ENCODE measurements at regions not wholly inside any gene's neighbourhood (a gene's known extent, or its start where the extent isn't known, plus 50 kb on each side); places are given as distances from the start of the nearest gene placed in this dataset.

- CTCF ChIA-PET, result no interaction called here
- POLR2A ChIA-PET, result no interaction called here
Measured at GRCh38 chr1:234870020-234870981, 258.3 kb downstream of the TOMM20 start.

- CTCF ChIA-PET, result no interaction called here
- POLR2A ChIA-PET, result no interaction called here
Measured at GRCh38 chr1:234869182-234870019, 259.2 kb downstream of the TOMM20 start.

GRCh38 chr1:234868296-234869147 is 258.5 kb upstream of the IRF2BP2 start:
- ChIA-PET CTCF (interaction anchor here (0.7 kb wide), 3 partner anchors 8 to 268 kb away, joined by 3 to 4 read pairs (median 3); no protein-coding TSS in a partner anchor), POLR2A (interaction anchor here (0.7 kb wide), 1 partner anchor 449 kb away, joined by 9 read pairs; no protein-coding TSS in a partner anchor)

GRCh38 chr1:234866007-234866866 is 256.3 kb upstream of the IRF2BP2 start:
- POLR2A ChIA-PET, result no interaction called here
- CTCF ChIA-PET, result interaction anchor here (0.7 kb wide), 1 partner anchor 15 kb away, joined by 3 read pairs; no protein-coding TSS in a partner anchor

- CTCF ChIA-PET, result no interaction called here
- POLR2A ChIA-PET, result no interaction called here
Measured at GRCh38 chr1:234865171-234866006, 255.4 kb upstream of the IRF2BP2 start.

GRCh38 chr1:234864116-234864515 is 254.1 kb upstream of the IRF2BP2 start:
- POLR2A ChIA-PET, result no interaction called here
- CTCF ChIA-PET, result interaction anchor here (0.5 to 0.7 kb wide), 3 partner anchors 10 to 1589 kb away, joined by 3 to 4 read pairs (median 3); no protein-coding TSS in a partner anchor

GRCh38 chr1:234863551-234863971 is 253.6 kb upstream of the IRF2BP2 start:
- POLR2A ChIA-PET, result no interaction called here
- CTCF ChIA-PET, result interaction anchor here (0.5 kb wide), 1 partner anchor 372 kb away, joined by 3 read pairs; no protein-coding TSS in a partner anchor

- CTCF ChIA-PET, result no interaction called here
- POLR2A ChIA-PET, result no interaction called here
Measured at GRCh38 chr1:234862944-234863515, 253.1 kb upstream of the IRF2BP2 start.

- POLR2A ChIA-PET, result no interaction called here
- CTCF ChIA-PET, result no interaction called here
Measured at GRCh38 chr1:234862360-234862943, 252.5 kb upstream of the IRF2BP2 start.

- POLR2A ChIA-PET, result no interaction called here
- CTCF ChIA-PET, result no interaction called here
Measured at GRCh38 chr1:234861761-234862160, 251.8 kb upstream of the IRF2BP2 start.

- CTCF ChIA-PET, result no interaction called here
- POLR2A ChIA-PET, result no interaction called here
Measured at GRCh38 chr1:234861024-234861620, 251.1 kb upstream of the IRF2BP2 start.

GRCh38 chr1:234858722-234859121 is 248.7 kb upstream of the IRF2BP2 start:
- ChIA-PET CTCF (no interaction called here), POLR2A (no interaction called here)

GRCh38 chr1:234856845-234857245 is 246.9 kb upstream of the IRF2BP2 start:
- ChIA-PET CTCF (interaction anchor here (0.6 kb wide), 1 partner anchor 187 kb away, joined by 4 read pairs; no protein-coding TSS in a partner anchor), POLR2A (no interaction called here)

- ChIA-PET CTCF (no interaction called here), POLR2A (no interaction called here)
Measured at GRCh38 chr1:234855851-234856250, 245.9 kb upstream of the IRF2BP2 start.

GRCh38 chr1:234854645-234855039 is 244.7 kb upstream of the IRF2BP2 start:
- ChIA-PET CTCF (interaction anchor here (0.9 kb wide), 1 partner anchor 10 kb away, joined by 3 read pairs; no protein-coding TSS in a partner anchor), POLR2A (no interaction called here)

- CTCF ChIA-PET, result interaction anchor here (0.9 kb wide), 1 partner anchor 10 kb away, joined by 3 read pairs; no protein-coding TSS in a partner anchor
- POLR2A ChIA-PET, result no interaction called here
Measured at GRCh38 chr1:234853906-234854644, 244.1 kb upstream of the IRF2BP2 start.

All from activated CD8-positive, alpha-beta memory T cell treated with anti-CD3 and anti-CD28 coated beads for 36 hours (primary cell).